GM10266 (cell line): ENCODE measurements at regions not wholly inside any gene's neighbourhood (a gene's known extent, or its start where the extent isn't known, plus 50 kb on each side); places are given as distances from the start of the nearest gene placed in this dataset.

Experiments used
- DNase-seq: peaks from one replicate; pipeline ENCODE4 v3.0.0; 2012; ENCODE audit errors: extremely low spot score
- TF ChIP-seq, protein P1 (sequence below): IDR thresholded peaks from 2 replicates; pipeline ENCODE4 v1.5.1; 2012; ENCODE audit warnings: mild to moderate bottlenecking, low read depth; ENCODE audit not compliant: control insufficient read depth, insufficient read depth; ENCODE audit errors: missing control alignments

DNA sequence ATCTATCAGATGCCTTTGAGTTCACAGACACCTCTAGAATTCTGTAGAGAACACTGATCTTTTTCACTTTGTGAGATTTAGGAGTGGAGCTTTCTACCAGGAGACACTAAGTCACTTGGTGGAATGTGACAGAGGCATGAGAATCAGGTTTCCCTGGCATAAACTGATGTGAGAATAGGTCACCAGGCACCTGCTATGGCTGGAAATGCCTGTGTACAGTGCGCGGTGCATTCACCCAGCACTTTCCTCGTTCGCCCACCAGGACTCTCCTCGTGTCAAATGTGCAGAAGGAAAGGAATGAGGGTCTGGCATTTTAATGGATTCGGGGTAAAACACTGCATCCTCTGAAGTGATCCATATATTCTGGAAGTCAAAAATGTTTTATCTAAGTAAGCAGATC lies 281.8 kb upstream of the TUT7 start:
- TF ChIP-seq, protein P1, sequence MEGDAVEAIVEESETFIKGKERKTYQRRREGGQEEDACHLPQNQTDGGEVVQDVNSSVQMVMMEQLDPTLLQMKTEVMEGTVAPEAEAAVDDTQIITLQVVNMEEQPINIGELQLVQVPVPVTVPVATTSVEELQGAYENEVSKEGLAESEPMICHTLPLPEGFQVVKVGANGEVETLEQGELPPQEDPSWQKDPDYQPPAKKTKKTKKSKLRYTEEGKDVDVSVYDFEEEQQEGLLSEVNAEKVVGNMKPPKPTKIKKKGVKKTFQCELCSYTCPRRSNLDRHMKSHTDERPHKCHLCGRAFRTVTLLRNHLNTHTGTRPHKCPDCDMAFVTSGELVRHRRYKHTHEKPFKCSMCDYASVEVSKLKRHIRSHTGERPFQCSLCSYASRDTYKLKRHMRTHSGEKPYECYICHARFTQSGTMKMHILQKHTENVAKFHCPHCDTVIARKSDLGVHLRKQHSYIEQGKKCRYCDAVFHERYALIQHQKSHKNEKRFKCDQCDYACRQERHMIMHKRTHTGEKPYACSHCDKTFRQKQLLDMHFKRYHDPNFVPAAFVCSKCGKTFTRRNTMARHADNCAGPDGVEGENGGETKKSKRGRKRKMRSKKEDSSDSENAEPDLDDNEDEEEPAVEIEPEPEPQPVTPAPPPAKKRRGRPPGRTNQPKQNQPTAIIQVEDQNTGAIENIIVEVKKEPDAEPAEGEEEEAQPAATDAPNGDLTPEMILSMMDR: no peak

DNA sequence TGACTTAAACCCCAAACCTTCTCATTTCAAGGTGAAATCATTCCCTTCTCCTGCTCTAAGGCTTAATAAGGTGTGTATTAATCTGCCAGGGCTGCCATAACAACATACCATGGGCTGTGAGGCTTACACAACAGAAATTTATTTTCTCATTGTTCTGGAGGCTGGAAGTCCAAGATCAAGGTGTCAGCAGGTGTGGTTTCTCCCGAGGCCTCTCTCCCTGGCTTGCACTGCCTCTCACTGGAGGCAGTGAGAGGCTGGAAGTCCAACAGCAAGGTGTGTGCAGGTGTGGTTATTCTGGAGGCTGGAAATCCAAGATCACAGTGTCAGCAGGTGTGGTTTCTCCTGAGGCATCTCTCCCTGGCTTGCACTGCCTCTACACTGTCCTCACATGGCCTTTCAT lies 280.3 kb upstream of the TUT7 start:
- TF ChIP-seq, protein P1: no peak
- no peak for DNase-seq

More for the DNA sequence above, 281.8 kb upstream of the TUT7 start:
- DNase-seq: no peak

DNA sequence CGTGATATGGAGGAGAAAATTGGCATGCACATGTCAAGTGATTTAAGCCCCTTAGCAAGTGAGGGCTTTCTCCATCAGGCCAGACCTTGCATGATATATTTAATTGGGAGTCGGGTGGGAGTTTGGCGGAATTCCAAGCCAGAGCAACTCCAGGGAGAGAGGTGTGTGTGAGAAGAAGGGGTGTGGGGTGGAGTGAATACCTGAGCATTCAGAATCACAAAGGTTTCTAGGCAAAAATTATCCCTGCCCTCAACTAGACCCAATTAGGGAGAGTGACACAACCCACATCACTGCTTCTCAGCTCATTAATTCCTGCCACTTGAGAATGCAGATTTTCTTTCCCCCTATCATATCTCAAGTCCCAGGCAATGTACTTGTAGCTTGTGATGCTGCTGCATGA lies 279.7 kb upstream of the TUT7 start:
- TF ChIP-seq, protein P1: no peak
- DNase-seq: no peak

DNA sequence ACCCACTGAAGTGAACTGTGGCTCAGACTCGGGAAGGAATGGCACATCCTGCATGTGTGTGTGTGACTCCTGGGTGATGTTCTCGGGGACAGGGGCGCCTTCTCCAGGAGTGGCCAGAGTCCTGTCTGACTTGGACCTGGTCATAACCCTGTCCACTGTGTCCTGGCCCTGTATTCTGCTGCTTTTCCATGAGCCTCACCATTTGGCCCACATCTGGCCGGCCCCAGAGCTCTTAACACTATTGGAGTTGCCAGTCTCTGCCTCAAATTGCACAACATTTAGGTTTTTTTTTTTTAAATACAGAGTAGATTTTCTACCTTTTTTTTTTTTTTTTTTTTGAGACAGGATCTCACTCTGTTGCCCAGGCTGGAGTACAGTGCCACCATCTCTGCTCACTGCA lies 278.3 kb upstream of the TUT7 start:
- no peak for DNase-seq
- TF ChIP-seq, protein P1: no peak

DNA sequence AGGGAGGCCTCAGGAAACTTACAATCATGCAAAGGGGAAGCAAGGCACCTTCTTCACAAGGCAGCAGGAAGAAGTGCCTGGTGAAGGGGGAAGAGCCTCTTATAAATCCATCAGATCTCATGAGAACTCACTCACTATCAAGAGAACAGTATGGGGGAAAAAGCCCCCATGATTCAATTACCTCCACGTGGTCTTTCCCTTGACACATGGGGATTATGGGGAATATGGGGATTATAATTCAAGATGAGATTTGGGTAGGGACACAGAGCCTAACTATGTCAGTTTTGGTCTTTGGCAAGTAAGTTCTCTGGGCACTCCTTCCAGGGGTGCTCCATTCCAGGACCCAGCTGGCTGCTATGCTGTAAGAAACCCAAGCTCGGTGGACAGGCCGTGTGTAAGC lies 275.3 kb upstream of the TUT7 start:
- TF ChIP-seq, protein P1: no peak
- no peak for DNase-seq

DNA sequence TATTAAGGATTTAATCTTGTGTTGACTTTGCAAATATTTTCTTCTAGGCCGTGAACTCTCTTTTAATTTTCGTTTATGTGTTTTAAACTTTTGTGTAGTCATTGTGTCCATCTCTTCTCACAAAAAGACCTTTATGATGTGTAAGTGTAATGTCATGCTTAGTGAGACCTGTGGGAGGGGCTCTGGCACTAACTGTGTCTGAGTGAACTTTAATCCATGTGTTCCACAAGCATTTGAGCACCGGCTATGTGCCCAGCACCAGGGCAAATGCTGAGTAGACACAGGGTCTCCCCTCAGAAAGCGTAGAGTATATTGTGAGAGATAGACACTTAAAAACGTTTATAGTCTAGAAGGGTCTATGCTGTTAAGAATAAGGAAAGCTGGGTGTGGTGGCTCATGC lies 272.6 kb upstream of the TUT7 start:
- no peak for DNase-seq
- TF ChIP-seq, protein P1: no peak

DNA sequence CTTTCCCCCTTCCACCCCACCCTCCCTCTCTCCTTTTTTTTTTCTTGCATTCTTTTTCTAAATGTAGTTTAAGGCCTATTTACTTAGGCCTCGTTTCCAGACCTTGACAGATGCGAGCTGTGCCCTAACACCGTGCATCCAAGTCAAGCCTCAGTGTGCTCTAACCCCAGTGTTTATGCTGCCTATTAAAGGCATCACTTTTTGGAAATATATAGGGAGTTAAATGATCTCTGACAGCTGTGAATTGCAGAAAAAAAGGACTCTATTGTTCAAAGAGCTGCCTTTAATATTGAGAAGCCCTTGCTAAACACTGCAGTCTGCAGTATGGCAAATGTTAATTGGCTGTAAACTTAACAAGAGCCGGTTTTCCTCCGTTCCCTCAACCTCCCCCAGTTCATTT lies 270.4 kb upstream of the TUT7 start:
- no peak for DNase-seq
- TF ChIP-seq, protein P1: no peak
